ENCODE measurements at regions not wholly inside any gene's neighbourhood (a gene's known extent, or its start where the extent isn't known, plus 50 kb on each side); places are given as distances from the start of the nearest gene placed in this dataset.
"Not testable (repeated sequence)": the region's sequence is repeated elsewhere in the genome, so short reads cannot be mapped to it uniquely, and the experiment has no call there.

- DNase-seq (ENCODE audit: low read depth in 2 of 2, low spot score in 1 of 2), result no peak
These were observed 108.7 kb upstream of the ADRA1B start for GRCh38 chr5:159807586-159807985.

GRCh38 chr5:159811712-159812111, 104.6 kb upstream of the ADRA1B start:
- DNase-seq (ENCODE audit: low read depth in 2 of 2, low spot score in 1 of 2), result no peak

DNA sequence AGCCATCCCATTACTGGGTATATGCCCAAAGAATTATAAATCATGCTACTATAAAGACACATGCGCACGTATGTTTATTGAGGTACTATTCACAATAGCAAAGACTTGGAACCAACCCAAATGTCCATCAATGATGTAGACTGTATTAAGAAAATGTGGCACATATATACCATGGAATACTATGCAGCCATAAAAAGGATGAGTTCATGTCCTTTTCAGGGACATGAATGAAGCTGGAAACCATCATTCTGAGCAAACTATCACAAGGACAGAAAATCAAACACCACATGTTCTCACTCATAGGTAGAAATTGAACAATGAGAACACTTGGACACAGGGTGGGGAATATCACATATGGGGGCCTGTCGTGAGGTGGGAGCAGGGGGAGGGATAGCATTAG, 103.5 kb upstream of the ADRA1B start:
- not testable (repeated sequence) for DNase-seq (ENCODE audit: low read depth in 2 of 2, low spot score in 1 of 2)

DNA sequence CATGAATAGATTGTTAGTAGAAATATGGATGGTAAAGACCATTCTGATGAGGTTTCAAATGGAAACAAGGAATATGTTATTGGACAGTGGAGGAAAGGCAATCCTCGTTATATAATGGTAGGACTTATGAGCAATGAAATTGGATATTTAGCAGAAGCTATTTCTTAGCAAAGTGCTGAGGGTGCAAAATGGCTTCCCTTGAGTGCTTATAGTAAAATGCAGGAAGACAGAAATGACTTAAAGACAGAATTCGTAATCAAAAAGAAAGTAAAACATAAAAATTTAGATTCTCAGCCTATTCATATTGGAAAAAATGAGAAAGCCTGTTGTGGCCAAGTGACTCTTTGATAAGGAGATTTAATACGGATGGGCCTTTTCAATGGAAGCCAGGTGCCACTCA, 102.1 kb upstream of the ADRA1B start:
- DNase-seq (ENCODE audit: low read depth in 2 of 2, low spot score in 1 of 2), result no peak

DNA sequence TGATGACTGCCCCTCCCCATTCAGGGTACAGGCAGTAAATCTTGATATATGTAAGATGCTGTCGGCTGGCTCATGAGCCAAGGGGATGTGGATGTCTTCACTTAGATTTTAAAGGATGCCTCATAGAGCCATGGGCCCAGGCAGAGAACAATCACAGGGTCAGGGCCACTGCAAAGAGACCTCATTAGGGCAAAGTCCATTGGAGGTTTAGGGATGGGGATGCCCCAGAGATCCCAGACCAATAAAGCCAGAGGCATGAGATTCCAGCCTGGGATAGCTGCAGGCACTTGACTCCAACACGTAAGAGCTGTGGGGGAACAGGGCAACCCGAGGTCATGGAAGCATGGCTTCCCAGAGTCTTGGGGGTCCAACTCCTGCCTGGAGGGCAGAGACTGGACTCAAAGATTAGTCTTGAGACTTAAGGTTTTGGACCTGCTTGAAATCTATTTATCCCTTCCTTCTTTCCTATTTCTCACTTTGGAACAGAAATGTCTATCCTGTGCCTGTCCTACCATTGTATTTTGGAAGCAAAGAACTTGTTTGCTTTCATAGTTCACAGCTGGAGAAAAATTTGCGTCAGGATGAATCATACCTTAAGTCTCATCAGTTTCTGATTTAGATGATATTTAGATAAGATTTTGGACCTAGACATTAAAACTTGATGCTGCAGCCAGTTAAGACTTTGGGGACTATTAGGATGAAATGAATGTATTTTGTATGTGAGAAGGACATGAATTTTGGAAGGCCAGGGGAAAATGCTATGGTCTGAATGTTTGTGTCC, 101.3 kb upstream of the ADRA1B start:
- no peak for DNase-seq (ENCODE audit: low read depth in 2 of 2, low spot score in 1 of 2)

GRCh38 chr5:159817262-159818029, 98.8 kb upstream of the ADRA1B start:
- DNase-seq (ENCODE audit: low read depth in 2 of 2, low spot score in 1 of 2), result no peak

- no peak for DNase-seq (ENCODE audit: low read depth in 2 of 2, low spot score in 1 of 2)
These were observed 96.5 kb upstream of the ADRA1B start for GRCh38 chr5:159819591-159820411.

GRCh38 chr5:159820692-159821091, 95.6 kb upstream of the ADRA1B start:
- no peak for DNase-seq (ENCODE audit: low read depth in 2 of 2, low spot score in 1 of 2)

DNA sequence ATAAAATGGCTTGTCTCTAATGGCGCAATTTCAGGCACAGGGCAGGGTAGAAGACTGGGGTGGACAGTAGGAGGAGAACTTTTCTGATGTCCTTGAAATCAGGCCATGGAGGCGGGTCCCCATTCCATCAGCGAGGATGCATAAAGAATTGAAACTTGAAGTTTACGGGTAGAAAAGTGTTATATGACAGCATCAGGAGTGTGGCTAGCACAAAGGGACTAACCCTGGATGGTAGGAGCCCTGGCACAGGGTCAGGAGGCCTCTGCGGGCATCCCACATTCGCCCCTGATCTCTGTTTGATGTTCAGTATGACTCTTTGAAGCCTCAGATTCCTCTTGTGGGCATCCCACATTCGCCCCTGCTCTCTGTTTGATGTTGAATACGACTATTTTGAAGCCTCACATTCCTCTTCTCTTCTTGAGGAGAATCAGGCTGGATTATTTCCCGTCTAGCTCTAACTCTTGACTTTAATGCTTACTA, 94.8 kb upstream of the ADRA1B start:
- DNase-seq (ENCODE audit: low read depth in 2 of 2, low spot score in 1 of 2), result no peak

GRCh38 chr5:159824188-159825161, 91.8 kb upstream of the ADRA1B start:
- DNase-seq (ENCODE audit: low read depth in 2 of 2, low spot score in 1 of 2), result no peak

GRCh38 chr5:159825551-159826051, 90.7 kb upstream of the ADRA1B start:
- DNase-seq (ENCODE audit: low read depth in 2 of 2, low spot score in 1 of 2), result no peak

DNA sequence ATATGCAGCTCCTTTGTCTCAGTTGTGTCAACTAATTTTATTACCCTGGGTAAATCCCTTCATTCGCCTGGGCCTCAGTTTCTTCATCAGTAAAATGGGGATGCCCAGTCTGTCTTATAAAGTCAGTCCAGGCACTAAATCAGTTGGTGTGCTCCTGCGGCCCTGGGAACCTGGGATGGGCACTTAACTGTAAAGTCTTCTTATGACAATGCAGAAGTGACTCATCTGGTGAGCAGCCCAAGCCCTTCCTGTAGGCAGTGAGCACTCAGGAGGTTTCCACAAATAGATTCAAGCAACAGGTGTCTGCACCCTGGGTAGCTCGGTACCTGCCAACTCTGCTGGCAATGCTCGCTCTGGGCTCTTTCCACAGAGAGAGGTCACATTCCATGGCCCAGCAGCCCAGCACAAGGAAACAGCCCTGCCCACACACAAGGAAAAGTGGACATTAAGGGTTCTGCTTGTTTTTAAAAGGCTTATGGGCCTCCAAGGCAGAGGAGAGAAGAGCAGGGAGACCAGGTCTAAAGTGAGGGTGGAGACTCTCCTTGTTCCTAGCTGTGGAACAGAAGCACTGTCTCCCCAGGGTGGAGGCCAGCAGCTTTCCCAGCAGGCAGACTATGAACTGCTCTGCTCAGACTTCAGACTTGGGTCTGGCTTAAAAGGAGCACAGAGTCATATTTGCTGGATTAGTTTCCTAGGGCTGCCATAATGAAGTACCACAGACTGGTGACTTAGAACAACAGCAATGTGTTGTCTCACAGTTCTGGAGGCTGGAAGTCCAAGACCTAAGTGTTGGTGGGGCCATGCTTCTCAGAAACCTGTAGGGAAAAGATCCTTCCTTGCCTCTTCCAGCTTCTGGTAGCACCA, 89.7 kb upstream of the ADRA1B start:
- DNase-seq (ENCODE audit: low read depth in 2 of 2, low spot score in 1 of 2), result no peak

GRCh38 chr5:159827861-159828260, 88.4 kb upstream of the ADRA1B start:
- no peak for DNase-seq (ENCODE audit: low read depth in 2 of 2, low spot score in 1 of 2)

GRCh38 chr5:159832073-159832472, 84.2 kb upstream of the ADRA1B start:
- DNase-seq (ENCODE audit: low read depth in 2 of 2, low spot score in 1 of 2), result no peak

DNA sequence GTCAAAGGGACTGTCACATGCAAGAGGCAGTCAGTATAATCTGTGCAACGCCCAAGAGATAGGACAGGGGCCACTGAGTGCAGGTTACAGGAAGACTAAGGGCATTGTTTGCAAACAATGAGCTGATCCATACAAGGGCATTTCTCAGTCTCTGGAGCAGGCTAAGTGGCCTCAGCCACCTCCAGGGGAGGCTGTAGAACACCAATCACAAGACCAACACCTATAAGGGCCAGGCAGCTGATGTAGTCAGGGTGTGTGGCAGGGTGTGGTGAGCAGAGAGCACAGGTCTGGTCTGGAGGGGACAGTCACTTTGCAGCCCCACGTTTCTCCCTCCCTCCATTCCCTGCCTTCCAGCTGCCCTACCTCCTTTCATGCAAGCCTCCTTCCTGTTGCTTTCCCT, 83.2 kb upstream of the ADRA1B start:
- no peak for DNase-seq (ENCODE audit: low read depth in 2 of 2, low spot score in 1 of 2)

GRCh38 chr5:159833846-159834245, 82.4 kb upstream of the ADRA1B start:
- no peak for DNase-seq (ENCODE audit: low read depth in 2 of 2, low spot score in 1 of 2)

- no peak for DNase-seq (ENCODE audit: low read depth in 2 of 2, low spot score in 1 of 2)
These were observed 80.7 kb upstream of the ADRA1B start for GRCh38 chr5:159835548-159835947.

- DNase-seq (ENCODE audit: low read depth in 2 of 2, low spot score in 1 of 2), result no peak
These were observed 79.6 kb upstream of the ADRA1B start for GRCh38 chr5:159836691-159837090.

- no peak for DNase-seq (ENCODE audit: low read depth in 2 of 2, low spot score in 1 of 2)
These were observed 78.4 kb upstream of the ADRA1B start for GRCh38 chr5:159837860-159838259.
